Stimulated activated CD8-positive, alpha-beta memory T cell treated with anti-CD3 and anti-CD28 coated beads, Interleukin-15, amount 100 ng/mL, for 4 hours (primary cell): ENCODE measurements at regions not wholly inside any gene's neighbourhood (a gene's known extent, or its start where the extent isn't known, plus 50 kb on each side); places are given as distances from the start of the nearest gene placed in this dataset.
"Not testable (repeated sequence)": the region's sequence is repeated elsewhere in the genome, so short reads cannot be mapped to it uniquely, and the experiment has no call there.

Source experiments
- DNase-seq, 2 donors: peaks; one replicate each; pipeline ENCODE4 v3.0.0-alpha.2; 2020; ENCODE audit warnings: low read depth in 2 of 2

DNA sequence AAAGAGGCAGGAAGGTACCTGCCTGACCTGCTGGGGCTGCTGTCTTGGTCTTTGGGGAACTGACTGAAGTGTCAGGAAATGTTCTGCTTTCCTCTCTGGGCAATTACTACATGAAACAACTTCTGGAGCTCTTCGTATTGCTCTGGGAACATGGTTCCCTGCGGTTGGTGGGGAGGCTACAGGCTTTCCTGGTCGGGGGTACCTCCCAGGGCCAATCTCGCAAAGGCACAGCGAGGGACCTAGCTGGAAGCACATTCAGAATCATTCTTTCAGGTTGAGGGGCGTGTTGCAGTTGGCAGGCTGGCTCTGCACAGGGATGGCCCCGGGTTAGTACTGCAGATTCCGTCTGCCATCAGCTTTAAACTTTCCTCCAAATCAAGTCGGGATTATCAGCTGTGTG lies 88.9 kb upstream of the RANBP3L start:
- DNase-seq: no peak

DNA sequence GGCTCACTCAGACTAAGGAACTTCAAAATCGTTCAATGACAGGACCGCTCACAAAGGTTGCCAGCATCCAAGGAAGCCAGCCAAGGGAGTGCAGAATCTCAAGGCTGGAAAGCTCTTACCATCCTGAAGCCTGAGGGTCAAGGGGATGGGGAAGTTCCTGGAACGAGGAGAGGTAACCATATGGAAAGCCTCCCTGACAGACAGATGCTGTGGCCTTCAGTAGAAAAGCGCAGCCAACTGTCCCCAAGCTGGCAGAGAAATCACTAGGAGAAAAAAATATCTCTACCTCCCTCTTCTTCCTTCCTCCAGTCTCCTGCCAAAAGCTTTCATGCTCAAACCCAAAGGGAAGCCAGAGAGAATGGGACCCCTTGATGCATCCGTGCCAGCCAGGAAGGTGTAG lies 90.5 kb upstream of the RANBP3L start:
- DNase-seq: no peak

DNA sequence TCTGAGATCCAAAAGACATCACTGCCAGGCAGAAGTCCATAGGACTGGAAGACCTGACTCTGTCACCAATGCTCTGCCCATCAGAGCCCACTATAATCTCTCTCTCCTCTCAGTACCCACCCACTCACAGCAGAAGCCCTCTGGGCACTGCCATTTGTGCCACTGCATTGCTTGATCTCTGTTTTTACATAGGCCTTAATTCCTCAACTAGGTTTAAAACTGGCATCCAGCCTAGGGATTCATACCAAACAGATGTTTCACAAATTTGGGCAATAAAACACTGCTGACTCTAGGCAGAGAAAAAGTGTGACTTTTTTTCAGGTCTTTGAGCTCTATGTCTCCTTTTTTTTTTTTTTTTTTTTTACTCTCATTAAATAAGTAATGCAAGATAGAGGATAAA lies 91.1 kb upstream of the RANBP3L start:
- DNase-seq: no peak

DNA sequence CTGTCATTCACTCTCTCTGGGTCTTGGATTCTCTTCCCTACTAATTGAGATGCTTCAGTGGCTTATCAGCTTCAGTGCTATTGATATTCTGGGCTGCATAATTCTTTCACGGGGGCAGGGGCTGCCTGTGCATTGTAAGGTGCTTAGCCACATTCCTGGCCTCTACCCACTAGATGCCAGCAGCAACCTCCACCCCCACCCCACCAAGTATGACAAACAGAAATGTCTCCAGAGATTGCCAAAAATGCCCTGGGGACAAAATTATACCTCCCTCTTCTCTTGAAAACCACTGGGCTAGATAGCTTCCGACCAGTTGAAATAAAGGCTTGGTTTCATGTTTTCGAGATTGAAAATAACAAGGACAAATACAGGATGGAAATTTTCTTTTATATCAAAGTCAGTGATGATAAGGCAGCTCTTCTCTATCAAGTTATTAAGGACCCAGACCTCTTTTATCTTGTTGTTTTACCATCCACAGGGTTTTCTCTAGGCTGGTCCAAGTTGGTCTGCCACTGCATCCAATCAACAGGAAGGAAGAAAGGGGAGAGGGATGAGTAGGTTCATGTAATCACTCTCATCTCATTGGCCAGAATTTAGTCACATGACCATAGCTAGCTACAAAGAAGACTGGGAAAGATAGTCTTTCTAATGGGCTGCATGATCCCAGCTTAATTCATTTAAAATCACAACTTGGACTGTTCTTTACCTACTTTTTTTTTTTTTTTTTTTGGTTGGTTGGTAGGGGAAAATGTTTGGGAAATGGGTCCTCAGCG lies 92.1 kb upstream of the RANBP3L start:
- no peak for DNase-seq

DNA sequence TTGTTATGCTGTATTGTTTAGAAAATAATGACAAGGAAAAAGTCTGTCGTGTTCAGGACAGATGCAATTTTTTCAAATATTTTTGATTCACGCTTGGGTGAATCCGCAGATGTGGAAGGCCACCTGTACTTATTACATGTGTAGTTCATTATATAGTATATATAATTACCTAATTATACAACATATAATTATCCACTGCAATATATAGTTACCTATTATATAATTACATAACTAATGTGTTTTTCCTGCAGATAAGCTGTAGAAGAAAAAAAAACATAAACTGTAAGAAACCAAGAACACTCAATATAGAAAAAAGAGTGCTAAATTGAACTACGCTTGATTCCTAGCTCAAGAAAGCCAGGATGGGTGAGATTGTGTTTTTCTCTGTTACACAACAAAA lies 93.6 kb upstream of the RANBP3L start:
- DNase-seq: no peak

DNA sequence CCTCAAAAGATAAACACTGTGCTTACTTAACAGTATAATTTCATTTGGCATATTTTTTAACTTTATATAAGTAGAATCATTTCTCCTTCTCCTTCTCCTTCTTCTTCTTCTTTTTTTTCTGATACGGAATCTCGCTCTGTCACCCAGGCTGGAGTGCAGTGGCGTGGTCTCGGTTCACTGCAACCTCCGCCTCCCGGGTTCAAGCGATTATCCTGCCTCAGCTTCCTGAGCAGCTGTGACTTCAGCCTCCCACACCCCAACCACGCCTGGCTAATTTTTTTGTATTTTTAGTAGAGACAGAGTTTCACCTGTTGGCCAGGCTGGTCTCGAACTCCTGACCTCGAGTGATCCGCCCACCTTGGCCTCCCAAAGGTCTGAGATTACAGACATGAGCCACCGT lies 94.2 kb upstream of the RANBP3L start:
- DNase-seq: not testable (repeated sequence)

DNA sequence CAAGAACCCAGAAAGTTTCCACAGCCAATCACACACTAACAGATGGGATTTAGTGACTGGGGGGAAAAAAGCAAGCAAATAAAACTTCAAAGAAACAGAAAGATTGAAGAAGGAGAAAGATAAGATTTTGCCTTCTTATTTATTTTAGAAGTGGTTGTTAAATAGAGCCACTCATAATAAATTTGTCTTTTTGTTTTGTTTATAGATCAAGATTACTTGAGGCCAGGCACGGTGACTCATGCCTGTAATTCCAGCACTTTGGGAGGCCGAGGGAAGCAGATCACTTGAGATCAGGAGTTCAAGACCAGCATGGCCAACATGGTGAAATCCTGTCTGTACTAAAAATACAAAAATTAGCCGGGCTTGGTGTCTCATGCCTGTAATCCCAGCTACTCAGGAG lies 94.9 kb upstream of the RANBP3L start:
- DNase-seq: no peak

DNA sequence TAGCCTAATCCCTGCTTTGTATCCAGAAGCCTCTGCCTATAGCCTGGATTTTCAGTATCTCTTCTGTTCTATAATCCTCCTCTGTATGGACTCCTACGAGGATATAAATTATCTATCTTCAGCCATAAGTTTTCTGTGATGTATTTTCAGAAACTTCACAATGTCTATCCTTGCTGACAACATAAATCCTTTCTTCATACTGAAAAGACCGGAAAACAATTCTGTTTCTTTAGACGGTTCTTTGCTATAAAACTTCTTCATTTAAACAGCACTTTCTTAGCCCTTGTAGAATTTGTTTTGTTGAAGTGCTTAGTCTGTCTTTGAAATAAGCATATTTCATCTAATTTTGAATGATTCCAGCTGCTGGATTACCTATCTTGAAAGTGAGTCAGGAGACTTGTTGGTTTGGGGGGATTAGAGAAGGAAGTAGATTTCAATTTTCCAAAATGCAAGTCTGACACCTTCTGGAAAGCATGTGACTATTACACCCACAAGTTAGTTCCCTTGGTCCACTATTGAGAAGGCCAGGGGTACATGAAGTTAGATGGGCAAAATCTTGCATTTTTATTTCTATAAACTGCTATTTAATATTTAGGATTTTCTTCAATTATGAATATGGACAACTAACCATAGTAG lies 96.3 kb upstream of the RANBP3L start:
- no peak for DNase-seq

DNA sequence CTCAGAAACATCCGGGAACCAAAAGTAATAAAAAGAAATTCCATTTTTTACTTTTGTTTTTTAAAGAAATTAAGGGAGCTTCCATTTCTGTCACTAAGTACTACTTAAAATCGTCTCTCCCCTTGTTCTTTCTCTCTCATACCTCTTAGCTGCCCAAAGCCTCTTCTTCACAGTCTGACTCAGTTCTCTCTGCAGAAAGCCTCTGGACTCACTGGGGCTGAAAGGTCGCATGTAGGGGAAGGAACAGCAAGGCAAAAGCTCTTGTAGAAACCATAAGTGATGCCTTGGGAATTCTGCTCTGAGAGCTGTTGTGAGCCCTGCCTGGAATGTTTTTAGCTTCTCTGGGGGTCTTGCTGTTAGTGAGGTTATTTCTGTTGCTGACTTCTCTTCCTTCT lies 100.8 kb upstream of the RANBP3L start:
- DNase-seq: no peak

DNA sequence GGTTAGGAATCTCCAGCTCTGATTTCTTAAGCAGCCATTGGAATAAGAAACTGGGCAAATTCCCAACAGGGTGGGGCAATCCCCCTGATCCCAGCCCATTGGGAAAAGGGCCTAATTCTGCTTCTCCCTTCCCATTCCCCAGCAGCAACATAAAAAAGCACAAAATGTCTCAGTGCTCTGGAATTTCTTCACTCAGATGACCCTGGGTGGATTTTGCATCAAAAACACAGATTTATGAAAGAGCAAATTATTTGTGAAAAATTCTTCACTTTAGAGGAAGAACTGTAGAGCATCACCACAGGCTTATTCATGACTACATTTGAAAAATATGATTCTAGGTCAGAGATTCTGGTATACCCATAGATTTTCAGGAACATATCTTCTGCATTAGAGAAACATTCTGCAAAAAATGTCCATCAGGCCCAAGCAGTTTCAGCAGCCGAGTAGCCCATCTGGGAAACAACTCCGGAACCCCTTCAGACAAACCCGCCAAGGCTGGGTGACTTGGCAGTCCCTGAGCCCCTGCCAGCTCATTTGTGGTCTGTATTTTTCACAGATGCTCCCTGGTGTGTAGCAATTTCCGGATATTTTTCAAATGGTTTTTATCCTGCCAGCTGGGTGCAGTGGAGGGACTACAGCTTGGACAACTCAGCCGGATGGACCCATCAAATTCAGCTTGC lies 102.1 kb upstream of the RANBP3L start:
- no peak for DNase-seq

DNA sequence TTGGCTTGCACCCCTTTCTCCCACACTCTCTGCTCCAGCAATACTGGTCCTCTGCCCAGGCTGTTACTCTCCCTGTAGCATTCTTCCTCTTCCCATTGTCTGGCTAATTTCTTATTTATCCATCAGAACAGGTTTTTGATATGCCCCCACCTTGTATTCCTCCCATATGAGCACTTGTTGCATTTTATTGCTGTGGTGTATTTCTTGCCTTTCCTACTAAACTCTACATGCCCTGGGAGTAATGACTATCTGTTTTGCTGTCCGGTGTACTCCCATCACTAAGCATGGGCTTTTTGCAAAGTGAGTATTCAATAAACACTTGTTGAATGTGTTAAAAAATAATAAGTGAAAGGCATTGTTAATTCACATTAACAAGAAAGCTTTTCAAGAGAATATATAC lies 104.3 kb upstream of the RANBP3L start:
- no peak for DNase-seq

DNA sequence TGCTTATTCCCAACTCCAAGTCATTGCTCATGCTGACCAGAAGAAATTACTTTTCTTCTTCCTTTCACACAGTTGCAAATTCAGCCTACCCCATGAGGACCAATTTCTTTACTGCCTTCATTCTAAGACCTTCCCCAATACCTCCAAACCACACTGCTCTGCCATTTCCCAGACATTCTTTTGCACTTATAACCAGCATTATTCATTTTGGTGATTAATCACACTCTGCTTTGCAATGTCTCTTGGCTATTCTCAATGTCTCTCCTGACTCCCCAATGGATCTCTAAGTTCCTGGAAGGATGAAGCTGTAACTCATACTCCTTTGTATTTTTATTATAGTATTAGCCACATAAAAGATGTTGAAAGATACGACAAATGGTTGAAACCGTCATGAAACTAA lies 105.7 kb upstream of the RANBP3L start:
- no peak for DNase-seq

DNA sequence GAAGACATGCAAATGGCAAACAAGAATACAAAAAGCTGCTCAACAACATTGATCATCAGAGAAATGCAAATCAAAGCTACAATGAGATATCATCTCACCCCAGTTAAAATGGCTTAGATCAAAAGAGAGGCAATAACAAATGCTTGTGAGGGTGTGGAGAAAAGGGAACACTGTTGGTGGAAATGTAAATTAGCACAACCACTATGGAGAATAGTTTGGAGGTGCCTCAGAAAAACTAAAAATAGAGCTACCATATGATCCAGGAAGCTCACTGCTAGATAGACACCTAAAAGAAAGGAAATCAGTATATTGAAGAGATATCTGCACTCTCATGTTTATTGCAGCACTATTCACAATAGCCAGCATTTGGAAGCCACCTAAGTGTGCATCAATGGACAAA lies 108.0 kb upstream of the RANBP3L start:
- DNase-seq: not testable (repeated sequence)

DNA sequence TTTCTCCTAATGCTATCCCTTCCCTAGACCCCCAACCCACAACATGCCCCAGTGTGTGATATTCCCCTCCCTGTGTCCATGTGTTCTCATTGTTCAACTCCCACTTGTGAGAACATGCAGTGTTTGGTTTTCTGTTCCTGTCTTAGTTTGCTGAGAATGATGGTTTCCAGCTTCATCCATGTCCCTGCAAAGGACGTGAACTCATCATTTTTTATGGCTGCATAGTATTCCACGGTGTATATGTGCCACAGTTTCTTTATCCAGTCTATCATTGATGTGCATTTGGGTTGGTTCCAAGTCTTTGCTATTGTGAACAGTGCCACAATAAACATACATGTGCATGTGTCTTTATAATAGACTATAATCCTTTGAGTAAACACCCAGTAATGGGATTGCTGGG lies 109.0 kb upstream of the RANBP3L start:
- not testable (repeated sequence) for DNase-seq

DNA sequence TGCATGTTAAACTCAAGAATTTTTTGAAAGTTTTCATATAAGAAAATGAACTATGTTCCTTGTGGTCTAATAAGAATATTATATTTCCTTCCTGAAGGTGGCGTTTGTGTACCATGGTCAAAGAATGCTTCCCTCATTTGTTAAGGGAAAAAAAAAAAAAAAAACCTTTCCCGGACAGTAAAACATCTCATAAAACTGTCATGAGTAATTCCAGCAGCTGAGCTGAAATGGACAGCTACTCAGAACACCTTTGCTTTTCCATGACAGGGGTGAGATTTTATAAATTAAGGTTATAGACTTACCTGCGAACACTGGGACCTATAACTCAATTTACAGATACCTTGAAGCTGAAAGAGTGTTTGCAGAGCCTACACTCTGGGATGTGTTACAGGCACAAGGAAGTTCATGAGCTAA lies 113.2 kb upstream of the RANBP3L start:
- DNase-seq: no peak

DNA sequence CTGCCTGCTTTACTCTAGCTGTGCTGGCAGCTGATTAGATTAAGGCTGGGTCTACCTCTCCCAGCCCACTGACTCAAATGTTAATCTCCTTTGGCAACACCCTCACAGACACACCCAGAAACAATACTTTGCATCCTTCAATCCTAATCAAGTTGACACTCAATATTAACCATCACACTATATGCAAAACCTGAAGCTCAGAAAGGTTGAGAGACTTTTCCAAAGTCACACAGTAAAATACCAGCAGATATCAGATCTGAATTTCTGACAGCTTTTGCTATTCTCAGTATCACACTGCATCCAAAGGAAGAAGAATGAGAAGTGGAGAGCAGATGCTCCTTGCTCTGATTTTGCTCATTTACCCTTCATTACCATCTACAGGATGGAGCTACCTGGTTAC lies 114.9 kb upstream of the RANBP3L start:
- no peak for DNase-seq

DNA sequence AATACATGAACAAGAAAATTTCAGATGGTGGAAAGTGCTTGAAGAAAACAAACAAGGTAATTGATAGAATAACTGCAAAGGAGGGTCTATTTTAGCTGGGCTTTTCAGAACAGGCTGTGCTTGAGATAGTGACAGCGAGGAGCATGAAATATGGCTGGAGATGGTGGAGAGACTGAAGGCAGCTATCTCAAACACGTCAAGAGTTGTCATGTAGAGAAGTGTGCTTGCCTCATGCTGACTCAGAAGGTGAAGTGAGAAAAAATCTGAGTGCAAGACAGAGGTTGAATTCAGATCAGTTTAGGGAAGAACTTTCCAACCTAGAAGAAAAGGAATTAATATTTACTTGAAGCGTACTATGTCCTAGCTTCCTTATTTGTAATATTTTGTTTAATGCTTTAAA lies 115.5 kb upstream of the RANBP3L start:
- no peak for DNase-seq

DNA sequence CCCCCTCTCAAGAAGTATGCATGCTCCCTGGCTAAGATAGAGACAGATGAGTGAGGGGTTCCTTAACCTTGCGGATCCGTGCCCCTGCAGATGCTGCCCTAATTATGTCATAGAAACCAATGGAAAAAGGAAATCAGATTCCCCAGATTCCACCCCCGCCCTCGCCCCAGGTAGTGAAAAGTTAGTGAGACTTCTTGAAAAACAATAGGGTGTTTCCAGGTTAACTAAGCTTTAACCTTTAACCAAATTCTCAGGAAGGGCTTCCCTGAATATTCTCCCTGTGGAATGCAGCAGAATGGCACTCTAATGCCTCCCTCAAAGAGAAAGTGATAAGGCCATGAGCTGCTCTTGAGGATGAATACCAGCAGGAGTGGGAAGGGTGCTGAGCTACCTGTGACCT lies 116.0 kb upstream of the RANBP3L start:
- no peak for DNase-seq

DNA sequence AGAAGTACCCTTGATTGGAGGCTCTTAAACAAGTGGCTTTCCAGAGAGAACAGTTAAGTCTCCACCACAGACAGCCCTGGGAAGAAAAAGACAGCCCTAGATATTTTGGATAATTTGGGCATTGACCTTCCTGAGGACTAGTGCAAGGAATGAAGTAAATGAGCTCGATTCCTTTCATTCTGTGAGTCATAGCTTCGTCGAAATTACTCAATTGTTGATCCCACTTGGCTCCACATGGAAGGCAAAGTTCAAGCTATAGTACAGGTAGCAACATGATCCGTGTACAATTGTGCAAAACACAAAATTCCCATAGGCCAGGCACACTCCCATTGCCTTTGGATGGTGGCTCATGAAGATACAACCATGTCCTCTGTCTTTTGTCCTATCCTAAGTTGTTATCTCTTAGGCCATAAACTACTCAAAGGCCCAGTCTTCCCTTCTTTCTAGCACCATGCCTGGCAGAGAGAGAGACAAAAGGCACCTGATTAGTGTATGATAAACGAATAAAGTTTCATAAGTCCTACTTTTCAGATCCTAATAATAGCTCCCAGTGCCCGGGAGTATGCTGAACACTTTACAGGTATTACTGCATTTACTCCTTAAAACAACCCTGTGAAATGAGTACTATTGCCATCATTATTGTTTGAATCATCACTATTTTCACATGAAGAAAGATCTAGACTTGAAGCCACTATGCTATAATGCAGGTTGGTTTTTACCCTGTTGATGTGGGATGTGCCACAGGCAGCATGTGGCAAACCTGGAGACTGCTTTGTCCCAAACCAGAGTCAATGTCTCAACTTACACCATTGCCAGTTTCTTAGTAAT lies 116.7 kb upstream of the RANBP3L start:
- no peak for DNase-seq

DNA sequence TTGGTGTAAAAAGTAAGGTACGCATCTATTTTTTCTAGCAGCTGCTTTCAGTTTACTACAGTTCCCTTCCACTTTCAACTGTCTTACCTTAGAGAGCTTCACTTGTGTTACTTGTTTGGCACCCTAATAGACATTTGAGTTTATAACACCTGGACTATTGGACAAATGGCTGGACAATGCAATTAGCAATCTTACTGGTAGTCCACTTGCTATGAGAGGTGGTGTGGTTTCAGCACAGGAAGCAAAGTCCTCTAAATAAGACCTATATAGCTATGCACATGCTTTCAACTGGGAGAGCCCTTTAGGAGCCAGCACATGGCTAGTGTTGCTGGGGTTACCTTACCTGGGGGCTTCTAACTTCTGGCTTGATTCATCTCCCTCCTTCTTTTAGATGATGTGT lies 119.6 kb upstream of the RANBP3L start:
- DNase-seq: no peak

DNA sequence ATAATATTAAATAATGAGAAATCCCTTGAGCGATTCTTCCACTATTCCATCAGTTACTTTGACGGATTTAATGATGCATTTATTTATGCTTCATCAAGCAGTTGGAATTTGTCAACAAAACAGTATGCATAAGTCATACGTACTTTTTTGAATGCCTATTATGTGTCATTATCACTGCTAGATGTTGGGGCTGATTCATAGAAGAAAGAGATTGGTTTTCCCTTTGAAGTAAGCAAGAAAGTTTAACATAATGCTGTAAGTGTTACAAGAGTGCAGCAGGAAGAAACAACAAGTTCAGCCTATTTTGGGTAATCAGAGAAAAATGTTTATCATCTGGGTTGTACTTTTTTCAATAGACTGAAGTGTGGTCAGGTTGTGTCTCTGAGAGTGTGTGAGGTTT lies 121.2 kb upstream of the RANBP3L start:
- no peak for DNase-seq

DNA sequence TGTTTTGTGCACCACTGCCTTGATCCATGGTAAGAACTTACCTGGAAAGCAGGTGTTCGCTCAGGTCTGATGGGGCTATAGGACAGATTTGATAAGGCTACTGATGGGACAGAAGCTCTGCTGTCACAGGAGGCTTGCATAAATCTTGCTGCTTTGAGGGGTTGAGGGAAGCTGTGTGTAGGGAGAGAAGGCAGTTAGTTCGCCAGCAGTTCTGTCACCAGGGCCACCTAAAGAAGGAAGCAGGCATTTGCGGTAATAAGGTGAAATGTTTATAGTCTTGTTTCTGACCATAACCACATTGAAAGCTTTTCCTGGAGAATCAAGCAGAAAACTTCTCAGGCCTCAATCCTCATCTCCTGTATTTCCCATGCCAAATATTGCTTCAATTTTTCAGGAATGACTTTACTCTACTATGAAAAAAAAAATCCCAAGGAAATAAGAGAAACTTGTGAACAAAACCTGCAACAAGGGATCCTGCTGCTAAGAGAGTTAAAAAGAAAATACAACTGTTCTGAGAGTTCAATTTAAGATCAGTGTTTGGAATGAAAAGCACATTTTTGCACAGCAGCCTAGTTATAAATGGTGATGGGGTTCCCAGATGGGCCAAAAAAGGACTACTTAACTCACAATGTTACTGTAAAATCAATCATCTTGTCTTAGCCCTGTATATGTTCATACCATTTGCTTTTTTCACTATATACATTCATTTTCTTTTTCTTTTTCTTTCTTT lies 122.0 kb upstream of the RANBP3L start:
- no peak for DNase-seq
